GM23338 (cell line): ENCODE measurements at regions not wholly inside any gene's neighbourhood (a gene's known extent, or its start where the extent isn't known, plus 50 kb on each side); places are given as distances from the start of the nearest gene placed in this dataset.
A peak's percentile ranks its signal among the peaks of the same experiment; 100 is the strongest.

Experiments
- ATAC-seq: fragments of 200-7000 bp; cut with Tn5 transposase; 3 replicates; pipeline ENCODE4 v1.9.1; 2020
- DNase-seq: peaks from one replicate; pipeline ENCODE4 v3.0.0-alpha.2; 2015; ENCODE audit warnings: low spot score
- H2AFZ ChIP-seq: fragments of 200-600 bp; sonication (generic); 2 replicates; pipeline ENCODE4 v1.8.0; 2016; ENCODE audit warnings: antibody characterized with exemption, mild to moderate bottlenecking, moderate library complexity
- H3F3A ChIP-seq: fragments of 200-600 bp; sonication (generic); replicated peaks from 2 replicates; pipeline ENCODE4 v1.8.0; 2017; ENCODE audit warnings: antibody characterized with exemption, mixed run types, low read depth
- H3K27ac ChIP-seq: fragments of 200-600 bp; sonication (generic); 2 replicates; pipeline ENCODE4 v1.6.1; 2016; ENCODE audit warnings: low read depth
- H3K27me3 ChIP-seq: fragments of 200-600 bp; sonication (generic); 2 replicates; pipeline ENCODE4 v1.8.0; 2016; ENCODE audit warnings: mild to moderate bottlenecking, mixed run types, moderate library complexity; ENCODE audit not compliant: insufficient read depth
- H3K36me3 ChIP-seq: fragments of 200-600 bp; sonication (generic); 2 replicates; pipeline ENCODE4 v1.8.0; 2016; ENCODE audit warnings: mild to moderate bottlenecking; ENCODE audit not compliant: insufficient read depth
- H3K4me1 ChIP-seq: fragments of 200-600 bp; sonication (generic); 2 replicates; pipeline ENCODE4 v1.8.0; 2016; ENCODE audit warnings: mild to moderate bottlenecking, moderate library complexity; ENCODE audit not compliant: insufficient read depth
- H3K4me2 ChIP-seq: fragments of 200-600 bp; sonication (generic); 2 replicates; pipeline ENCODE4 v1.7.1; 2017; ENCODE audit warnings: mixed run types
- H3K4me3 ChIP-seq: fragments of 200-600 bp; sonication (generic); 2 replicates; pipeline ENCODE4 v1.6.1; 2016; ENCODE audit warnings: mixed run types
- H3K79me2 ChIP-seq: fragments of 200-600 bp; sonication (generic); replicated peaks from 2 replicates; pipeline ENCODE4 v1.8.0; 2017; ENCODE audit warnings: mild to moderate bottlenecking; ENCODE audit not compliant: insufficient read depth
- H3K9me2 ChIP-seq: fragments of 200-600 bp; sonication (generic); 2 replicates; pipeline ENCODE4 v1.8.0; 2017; ENCODE audit not compliant: insufficient read depth
- H4K20me1 ChIP-seq: fragments of 200-600 bp; sonication (generic); replicated peaks from 2 replicates; pipeline ENCODE4 v1.8.0; 2017; ENCODE audit warnings: mild to moderate bottlenecking; ENCODE audit not compliant: insufficient read depth
- H3K27ac Mint-ChIP-seq: 2 replicates; pipeline ENCODE4 v1.8.0; 2020; ENCODE audit warnings: inconsistent platforms, mild to moderate bottlenecking, moderate library complexity, mixed read lengths
- H3K27me3 Mint-ChIP-seq: 3 replicates; pipeline ENCODE4 v1.8.0; 2022; ENCODE audit warnings: low read depth, mild to moderate bottlenecking, moderate library complexity, mixed read lengths, inconsistent platforms; ENCODE audit not compliant: insufficient read depth, poor library complexity
- H3K36me3 Mint-ChIP-seq: 3 replicates; pipeline ENCODE4 v1.8.0; 2021; ENCODE audit warnings: low read depth, mild to moderate bottlenecking, inconsistent platforms, moderate library complexity, mixed read lengths
- H3K4me1 Mint-ChIP-seq: 3 replicates; pipeline ENCODE4 v1.8.0; 2020; ENCODE audit warnings: mild to moderate bottlenecking, inconsistent platforms, mixed read lengths
- H3K4me3 Mint-ChIP-seq: 3 replicates; pipeline ENCODE4 v1.8.0; 2021; ENCODE audit warnings: moderate library complexity, mild to moderate bottlenecking, inconsistent platforms, mixed read lengths
- H3K9me3 Mint-ChIP-seq: 3 replicates; pipeline ENCODE4 v1.8.0; 2020; ENCODE audit warnings: moderate library complexity, mild to moderate bottlenecking, inconsistent platforms, mixed read lengths
- CREB1 ChIP-seq: fragments of 250-450 bp; sonication (Bioruptor Pico); IDR thresholded peaks from 2 replicates; pipeline ENCODE4 v1.5.0; 2020; ENCODE audit warnings: low read depth, mild to moderate bottlenecking, moderate library complexity
- JUNB ChIP-seq: IDR thresholded peaks from one replicate; pipeline ENCODE4 v1.6.1; 2016; ENCODE audit warnings: antibody characterized with exemption; ENCODE audit not compliant: unreplicated experiment
- NANOG ChIP-seq: IDR thresholded peaks from 2 replicates; pipeline ENCODE4 v1.6.1; 2016; ENCODE audit warnings: antibody characterized with exemption, borderline replicate concordance
- STAT1 ChIP-seq: IDR thresholded peaks from one replicate; pipeline ENCODE4 v1.6.1; 2016; ENCODE audit warnings: antibody characterized with exemption; ENCODE audit not compliant: unreplicated experiment
- ZNF114 ChIP-seq: fragments of 250-450 bp; sonication (Bioruptor Pico); IDR thresholded peaks from 2 replicates; pipeline ENCODE4 v1.5.0; 2020; ENCODE audit warnings: mild to moderate bottlenecking, moderate library complexity
- ZNF331 ChIP-seq: fragments of 250-450 bp; sonication (Bioruptor Pico); IDR thresholded peaks from 2 replicates; pipeline ENCODE4 v1.5.0; 2020; ENCODE audit warnings: low read depth, mild to moderate bottlenecking, moderate library complexity
- TF ChIP-seq, protein P1 (sequence below), 2 experiments: fragments of 200-600 bp in 1 of 2; sonication (generic) in 1 of 2; conservative IDR thresholded peaks; 2 replicates each; pipeline versions ENCODE4 v1.5.1 to v1.6.1; 2016 to 2017; ENCODE audit warnings: antibody characterized with exemption in 2 of 2, low read depth in 2 of 2, mild to moderate bottlenecking in 2 of 2, moderate library complexity in 1 of 2
- TF ChIP-seq, protein P2 (sequence below): IDR thresholded peaks from 2 replicates; pipeline ENCODE4 v1.6.1; 2016; ENCODE audit warnings: antibody characterized with exemption
- TF ChIP-seq, protein P3 (sequence below): IDR thresholded peaks from one replicate; pipeline ENCODE4 v1.6.1; 2018; ENCODE audit warnings: antibody characterized with exemption; ENCODE audit not compliant: unreplicated experiment

DNA sequence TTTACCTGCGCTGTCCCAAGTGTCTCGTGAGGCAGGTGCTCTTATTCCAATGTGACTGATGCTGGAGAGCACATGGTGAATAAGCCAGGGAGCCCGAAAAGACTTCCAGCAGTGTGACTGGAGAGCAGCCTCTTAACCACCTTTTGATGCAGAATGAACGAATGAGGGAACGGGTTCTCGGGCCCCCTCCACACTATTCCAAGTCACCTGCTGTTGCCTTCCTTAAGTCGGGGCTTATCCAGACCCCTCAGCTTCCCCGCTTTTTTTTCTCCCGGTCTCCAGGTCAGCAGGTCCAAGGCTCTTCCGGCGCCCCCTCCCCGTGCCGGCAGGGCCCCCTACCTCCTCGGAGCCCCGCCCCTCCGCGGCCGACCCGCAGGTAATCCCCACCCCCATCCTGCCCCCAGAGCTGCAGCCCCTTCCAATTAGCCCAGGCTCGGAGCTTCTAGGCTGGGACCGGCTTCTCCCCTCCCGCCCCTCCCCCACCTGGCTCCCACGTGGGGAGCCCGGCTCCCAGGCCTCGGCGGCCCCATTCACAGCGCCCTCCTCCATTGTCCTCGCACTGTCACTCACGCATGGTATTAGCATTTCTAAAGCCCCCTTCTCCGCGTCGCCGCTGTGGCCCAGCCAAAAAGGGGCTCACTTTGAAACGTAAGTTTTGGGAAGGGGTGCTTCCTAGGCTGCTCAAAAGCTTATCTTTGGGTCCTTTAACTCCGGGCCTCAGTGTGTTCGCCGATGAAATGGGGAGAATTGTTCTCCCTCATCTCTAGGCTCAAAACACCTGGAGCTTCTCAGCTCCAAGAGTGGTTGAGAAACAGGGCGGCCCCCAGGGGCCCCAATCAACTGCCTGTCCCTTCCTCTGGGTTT is 56.2 kb upstream of the PJA1 start:
- peak; percentile 58 for DNase-seq
- Histone ChIP-seq H3K4me3 (peak overlapping the region; percentile 42; the same call in 1 of the 2 replicates), H3K9me2 (no peaks in the 10 kb centered on the region), H4K20me1 (no peaks in the 10 kb centered on the region), H3F3A (no peaks in the 10 kb centered on the region), H3K27ac (no peak overlapping the region), H3K4me2 (peak overlapping the region; percentile 64), H3K27me3 (peaks cover 40% of the 10 kb centered on the region), H3K79me2 (no peaks in the 10 kb centered on the region), H2AFZ (no peak overlapping the region), H3K4me1 (peaks cover 14% of the 10 kb centered on the region), H3K36me3 (no peaks in the 10 kb centered on the region)
- Mint-ChIP-seq H3K27ac (no peak overlapping the region), H3K4me1 (peaks cover 13% of the 10 kb centered on the region; the same call in 2 of the 3 replicates), H3K4me3 (peak overlapping the region; percentile 14; the same call in 1 of the 3 replicates), H3K9me3 (no peaks in the 10 kb centered on the region), H3K27me3 (peaks cover 2% of the 10 kb centered on the region), H3K36me3 (no peaks in the 10 kb centered on the region)
- peak; percentile 74 for ATAC-seq
- no peak for TF ChIP-seq STAT1
- no peak for TF ChIP-seq ZNF331 (CRISPR knock-in tag)

DNA sequence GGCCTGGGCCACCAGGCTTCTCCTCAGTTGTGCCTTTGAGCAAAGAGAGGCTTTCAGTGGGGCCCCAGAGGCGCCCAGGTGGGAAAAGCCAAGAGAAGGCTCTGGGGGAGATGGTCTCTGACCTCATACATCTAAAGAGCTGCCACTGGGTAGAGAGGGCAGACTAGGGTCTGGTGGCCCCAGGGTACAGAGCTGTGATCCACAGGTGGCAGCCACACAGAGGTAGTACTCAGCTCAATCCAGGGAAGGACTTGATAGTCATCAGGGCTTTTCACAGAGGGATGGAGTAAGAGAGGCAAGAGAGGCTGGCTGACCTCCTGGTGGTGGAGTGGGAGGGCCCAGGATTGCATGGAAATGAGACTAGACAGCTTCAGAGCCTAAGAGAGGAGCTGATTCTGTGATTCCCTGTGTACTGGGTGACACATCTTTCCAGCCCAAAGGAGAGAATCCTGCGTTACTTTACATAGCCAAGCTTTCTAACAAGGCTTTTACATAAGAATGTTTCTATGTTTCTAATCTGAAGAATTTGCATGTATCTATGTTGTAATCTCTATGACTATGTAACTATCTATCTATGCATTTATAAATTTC is 53.2 kb upstream of the PJA1 start:
- H4K20me1 ChIP-seq, result no peaks in the 10 kb centered on the region
- H3K4me1 ChIP-seq, result peaks cover 7% of the 10 kb centered on the region
- peaks cover 13% of the 10 kb centered on the region for H3K27me3 ChIP-seq
- Mint-ChIP-seq H3K27me3 (peaks cover 2% of the 10 kb centered on the region), H3K9me3 (no peaks in the 10 kb centered on the region; the same call in 2 of the 3 replicates), H3K27ac (no peak overlapping the region), H3K36me3 (no peaks in the 10 kb centered on the region), H3K4me1 (peaks cover 7% of the 10 kb centered on the region; the same call in 2 of the 3 replicates), H3K4me3 (no peak overlapping the region)
- H3K4me3 ChIP-seq, result no peak overlapping the region
- ATAC-seq, result no peak
- no peaks in the 10 kb centered on the region for H3K9me2 ChIP-seq
- no peak overlapping the region for H3K4me2 ChIP-seq
- H3K27ac ChIP-seq, result no peak overlapping the region
- H3K36me3 ChIP-seq, result no peaks in the 10 kb centered on the region
- H3K79me2 ChIP-seq, result no peaks in the 10 kb centered on the region
- TF ChIP-seq STAT1 (no peak), ZNF331 (CRISPR knock-in tag) (no peak), NANOG (no peak), ZNF114 (CRISPR knock-in tag) (no peak), JUNB (no peak), CREB1 (CRISPR knock-in tag) (no peak)
- TF ChIP-seq, protein P1, sequence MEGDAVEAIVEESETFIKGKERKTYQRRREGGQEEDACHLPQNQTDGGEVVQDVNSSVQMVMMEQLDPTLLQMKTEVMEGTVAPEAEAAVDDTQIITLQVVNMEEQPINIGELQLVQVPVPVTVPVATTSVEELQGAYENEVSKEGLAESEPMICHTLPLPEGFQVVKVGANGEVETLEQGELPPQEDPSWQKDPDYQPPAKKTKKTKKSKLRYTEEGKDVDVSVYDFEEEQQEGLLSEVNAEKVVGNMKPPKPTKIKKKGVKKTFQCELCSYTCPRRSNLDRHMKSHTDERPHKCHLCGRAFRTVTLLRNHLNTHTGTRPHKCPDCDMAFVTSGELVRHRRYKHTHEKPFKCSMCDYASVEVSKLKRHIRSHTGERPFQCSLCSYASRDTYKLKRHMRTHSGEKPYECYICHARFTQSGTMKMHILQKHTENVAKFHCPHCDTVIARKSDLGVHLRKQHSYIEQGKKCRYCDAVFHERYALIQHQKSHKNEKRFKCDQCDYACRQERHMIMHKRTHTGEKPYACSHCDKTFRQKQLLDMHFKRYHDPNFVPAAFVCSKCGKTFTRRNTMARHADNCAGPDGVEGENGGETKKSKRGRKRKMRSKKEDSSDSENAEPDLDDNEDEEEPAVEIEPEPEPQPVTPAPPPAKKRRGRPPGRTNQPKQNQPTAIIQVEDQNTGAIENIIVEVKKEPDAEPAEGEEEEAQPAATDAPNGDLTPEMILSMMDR (conservative IDR thresholded peaks at IDR 0.05; ENCODE audit: low read depth in 2 of 2), result no peak
- TF ChIP-seq, protein P2, sequence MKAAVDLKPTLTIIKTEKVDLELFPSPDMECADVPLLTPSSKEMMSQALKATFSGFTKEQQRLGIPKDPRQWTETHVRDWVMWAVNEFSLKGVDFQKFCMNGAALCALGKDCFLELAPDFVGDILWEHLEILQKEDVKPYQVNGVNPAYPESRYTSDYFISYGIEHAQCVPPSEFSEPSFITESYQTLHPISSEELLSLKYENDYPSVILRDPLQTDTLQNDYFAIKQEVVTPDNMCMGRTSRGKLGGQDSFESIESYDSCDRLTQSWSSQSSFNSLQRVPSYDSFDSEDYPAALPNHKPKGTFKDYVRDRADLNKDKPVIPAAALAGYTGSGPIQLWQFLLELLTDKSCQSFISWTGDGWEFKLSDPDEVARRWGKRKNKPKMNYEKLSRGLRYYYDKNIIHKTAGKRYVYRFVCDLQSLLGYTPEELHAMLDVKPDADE, result no peak
- TF ChIP-seq, protein P3, sequence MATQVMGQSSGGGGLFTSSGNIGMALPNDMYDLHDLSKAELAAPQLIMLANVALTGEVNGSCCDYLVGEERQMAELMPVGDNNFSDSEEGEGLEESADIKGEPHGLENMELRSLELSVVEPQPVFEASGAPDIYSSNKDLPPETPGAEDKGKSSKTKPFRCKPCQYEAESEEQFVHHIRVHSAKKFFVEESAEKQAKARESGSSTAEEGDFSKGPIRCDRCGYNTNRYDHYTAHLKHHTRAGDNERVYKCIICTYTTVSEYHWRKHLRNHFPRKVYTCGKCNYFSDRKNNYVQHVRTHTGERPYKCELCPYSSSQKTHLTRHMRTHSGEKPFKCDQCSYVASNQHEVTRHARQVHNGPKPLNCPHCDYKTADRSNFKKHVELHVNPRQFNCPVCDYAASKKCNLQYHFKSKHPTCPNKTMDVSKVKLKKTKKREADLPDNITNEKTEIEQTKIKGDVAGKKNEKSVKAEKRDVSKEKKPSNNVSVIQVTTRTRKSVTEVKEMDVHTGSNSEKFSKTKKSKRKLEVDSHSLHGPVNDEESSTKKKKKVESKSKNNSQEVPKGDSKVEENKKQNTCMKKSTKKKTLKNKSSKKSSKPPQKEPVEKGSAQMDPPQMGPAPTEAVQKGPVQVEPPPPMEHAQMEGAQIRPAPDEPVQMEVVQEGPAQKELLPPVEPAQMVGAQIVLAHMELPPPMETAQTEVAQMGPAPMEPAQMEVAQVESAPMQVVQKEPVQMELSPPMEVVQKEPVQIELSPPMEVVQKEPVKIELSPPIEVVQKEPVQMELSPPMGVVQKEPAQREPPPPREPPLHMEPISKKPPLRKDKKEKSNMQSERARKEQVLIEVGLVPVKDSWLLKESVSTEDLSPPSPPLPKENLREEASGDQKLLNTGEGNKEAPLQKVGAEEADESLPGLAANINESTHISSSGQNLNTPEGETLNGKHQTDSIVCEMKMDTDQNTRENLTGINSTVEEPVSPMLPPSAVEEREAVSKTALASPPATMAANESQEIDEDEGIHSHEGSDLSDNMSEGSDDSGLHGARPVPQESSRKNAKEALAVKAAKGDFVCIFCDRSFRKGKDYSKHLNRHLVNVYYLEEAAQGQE, result no peak
- H2AFZ ChIP-seq, result no peak overlapping the region
- no peak for DNase-seq
- no peaks in the 10 kb centered on the region for H3F3A ChIP-seq
